ENCODE measurements at regions not wholly inside any gene's neighbourhood (a gene's known extent, or its start where the extent isn't known, plus 50 kb on each side); places are given as distances from the start of the nearest gene placed in this dataset.

DNA sequence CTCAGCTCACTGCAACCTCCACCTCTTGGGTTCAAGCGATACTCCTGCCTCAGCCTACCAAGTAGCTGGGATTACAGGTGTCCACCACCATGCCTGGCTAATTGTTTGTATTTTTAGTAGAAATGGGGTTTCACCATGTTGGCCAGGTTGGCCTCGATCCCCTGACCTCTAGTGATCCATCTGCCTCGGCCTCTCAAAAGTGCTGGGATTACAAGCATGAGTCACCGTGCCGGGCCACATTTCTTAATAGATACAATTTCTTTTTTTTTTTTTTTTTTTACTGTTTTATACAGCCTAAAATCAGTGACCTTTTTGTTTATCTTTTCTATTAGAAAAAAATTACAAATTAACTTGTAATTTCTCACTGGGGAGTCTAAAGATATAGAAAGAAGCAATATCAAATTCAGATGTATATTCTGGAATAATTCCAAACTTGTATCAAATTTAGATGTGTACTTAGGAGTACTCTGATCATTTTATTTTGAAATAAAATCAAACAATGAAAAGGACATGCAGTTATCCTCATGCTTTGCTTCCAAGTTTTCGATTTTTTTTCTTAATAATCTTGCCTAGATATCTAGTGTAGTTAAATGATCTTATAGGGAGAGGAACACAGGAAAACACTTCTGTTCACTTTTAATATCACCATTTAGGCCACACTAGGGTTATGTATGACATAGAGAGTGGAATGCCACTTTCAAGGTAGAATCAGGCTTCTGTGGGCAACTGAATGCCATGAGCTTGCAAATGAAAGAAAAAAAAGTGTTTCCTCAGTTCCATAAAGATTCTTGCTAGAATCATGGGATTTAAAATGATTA lies 1089.3 kb downstream of the SUCLG1 start:
- ATAC-seq = no peak
- H3K36me3 ChIP-seq (ENCODE audit: control insufficient read depth, insufficient read depth, low read length) = no peaks in the 10 kb centered on the region
- H3K4me3 ChIP-seq (ENCODE audit: low read depth in 2 of 2, low read length in 2 of 2) = no peak overlapping the region
- no peak for DNase-seq (ENCODE audit: low read depth, low spot score)
- H3K9me3 ChIP-seq (ENCODE audit: control insufficient read depth, insufficient read depth, low read depth, low read length) = no peaks in the 10 kb centered on the region; the same call in 1 of the 2 replicates
- POLR2A ChIA-PET = no interaction called here
- H3K4me1 ChIP-seq (ENCODE audit: control insufficient read depth, insufficient read depth, low read length) = no peaks in the 10 kb centered on the region
- intact Hi-C loops (cut with micrococcal nuclease; ENCODE audit: unreplicated experiment) = no loop called here
- H3K27me3 ChIP-seq (ENCODE audit: control insufficient read depth, insufficient read depth, low read length) = no peaks in the 10 kb centered on the region
- BruUV-seq (replicated peaks) = no TSS peak
- TF ChIP-seq TCF7L2 (IDR thresholded peaks at IDR 0.05; ENCODE audit: low read depth, low read length) = no peak
- TF ChIP-seq, protein P1, sequence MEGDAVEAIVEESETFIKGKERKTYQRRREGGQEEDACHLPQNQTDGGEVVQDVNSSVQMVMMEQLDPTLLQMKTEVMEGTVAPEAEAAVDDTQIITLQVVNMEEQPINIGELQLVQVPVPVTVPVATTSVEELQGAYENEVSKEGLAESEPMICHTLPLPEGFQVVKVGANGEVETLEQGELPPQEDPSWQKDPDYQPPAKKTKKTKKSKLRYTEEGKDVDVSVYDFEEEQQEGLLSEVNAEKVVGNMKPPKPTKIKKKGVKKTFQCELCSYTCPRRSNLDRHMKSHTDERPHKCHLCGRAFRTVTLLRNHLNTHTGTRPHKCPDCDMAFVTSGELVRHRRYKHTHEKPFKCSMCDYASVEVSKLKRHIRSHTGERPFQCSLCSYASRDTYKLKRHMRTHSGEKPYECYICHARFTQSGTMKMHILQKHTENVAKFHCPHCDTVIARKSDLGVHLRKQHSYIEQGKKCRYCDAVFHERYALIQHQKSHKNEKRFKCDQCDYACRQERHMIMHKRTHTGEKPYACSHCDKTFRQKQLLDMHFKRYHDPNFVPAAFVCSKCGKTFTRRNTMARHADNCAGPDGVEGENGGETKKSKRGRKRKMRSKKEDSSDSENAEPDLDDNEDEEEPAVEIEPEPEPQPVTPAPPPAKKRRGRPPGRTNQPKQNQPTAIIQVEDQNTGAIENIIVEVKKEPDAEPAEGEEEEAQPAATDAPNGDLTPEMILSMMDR (IDR thresholded peaks at IDR 0.05) = no peak
- no peak overlapping the region for H3K27ac ChIP-seq (ENCODE audit: low read length)
- in situ Hi-C loops (cut with HindIII; ENCODE audit: low pct_unique_long_range_greater_than_20kb, low sequenced_read_pairs) = no loop called here
- CTCF ChIA-PET = no interaction called here

DNA sequence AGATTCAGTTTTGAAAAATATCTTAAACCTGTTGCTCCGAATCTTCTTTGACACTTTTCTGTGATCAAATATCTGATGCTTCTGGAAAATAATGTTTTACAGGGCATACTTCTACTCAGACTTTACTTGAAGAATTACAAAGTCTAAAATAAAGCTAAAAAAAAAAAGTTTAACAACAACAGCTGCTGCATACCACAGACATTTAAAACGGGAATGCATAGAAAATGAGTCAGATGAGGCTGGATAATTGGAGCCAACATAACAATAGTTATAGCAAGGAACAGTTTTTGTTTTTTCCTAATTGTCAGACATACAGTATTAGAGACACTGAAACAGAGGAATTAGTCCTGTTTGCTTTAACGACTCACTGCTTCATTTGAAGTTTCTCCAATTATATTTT lies 1090.2 kb downstream of the SUCLG1 start:
- Histone ChIP-seq H3K27me3 (ENCODE audit: control insufficient read depth, insufficient read depth, low read length) (no peaks in the 10 kb centered on the region), H3K4me3 (ENCODE audit: low read depth in 2 of 2, low read length in 2 of 2) (no peak overlapping the region), H3K27ac (ENCODE audit: low read length) (no peak overlapping the region), H3K4me1 (ENCODE audit: control insufficient read depth, insufficient read depth, low read length) (no peaks in the 10 kb centered on the region), H3K36me3 (ENCODE audit: control insufficient read depth, insufficient read depth, low read length) (no peaks in the 10 kb centered on the region), H3K9me3 (ENCODE audit: control insufficient read depth, insufficient read depth, low read depth, low read length) (no peaks in the 10 kb centered on the region; the same call in 1 of the 2 replicates)
- TF ChIP-seq, protein P2, sequence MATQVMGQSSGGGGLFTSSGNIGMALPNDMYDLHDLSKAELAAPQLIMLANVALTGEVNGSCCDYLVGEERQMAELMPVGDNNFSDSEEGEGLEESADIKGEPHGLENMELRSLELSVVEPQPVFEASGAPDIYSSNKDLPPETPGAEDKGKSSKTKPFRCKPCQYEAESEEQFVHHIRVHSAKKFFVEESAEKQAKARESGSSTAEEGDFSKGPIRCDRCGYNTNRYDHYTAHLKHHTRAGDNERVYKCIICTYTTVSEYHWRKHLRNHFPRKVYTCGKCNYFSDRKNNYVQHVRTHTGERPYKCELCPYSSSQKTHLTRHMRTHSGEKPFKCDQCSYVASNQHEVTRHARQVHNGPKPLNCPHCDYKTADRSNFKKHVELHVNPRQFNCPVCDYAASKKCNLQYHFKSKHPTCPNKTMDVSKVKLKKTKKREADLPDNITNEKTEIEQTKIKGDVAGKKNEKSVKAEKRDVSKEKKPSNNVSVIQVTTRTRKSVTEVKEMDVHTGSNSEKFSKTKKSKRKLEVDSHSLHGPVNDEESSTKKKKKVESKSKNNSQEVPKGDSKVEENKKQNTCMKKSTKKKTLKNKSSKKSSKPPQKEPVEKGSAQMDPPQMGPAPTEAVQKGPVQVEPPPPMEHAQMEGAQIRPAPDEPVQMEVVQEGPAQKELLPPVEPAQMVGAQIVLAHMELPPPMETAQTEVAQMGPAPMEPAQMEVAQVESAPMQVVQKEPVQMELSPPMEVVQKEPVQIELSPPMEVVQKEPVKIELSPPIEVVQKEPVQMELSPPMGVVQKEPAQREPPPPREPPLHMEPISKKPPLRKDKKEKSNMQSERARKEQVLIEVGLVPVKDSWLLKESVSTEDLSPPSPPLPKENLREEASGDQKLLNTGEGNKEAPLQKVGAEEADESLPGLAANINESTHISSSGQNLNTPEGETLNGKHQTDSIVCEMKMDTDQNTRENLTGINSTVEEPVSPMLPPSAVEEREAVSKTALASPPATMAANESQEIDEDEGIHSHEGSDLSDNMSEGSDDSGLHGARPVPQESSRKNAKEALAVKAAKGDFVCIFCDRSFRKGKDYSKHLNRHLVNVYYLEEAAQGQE (IDR thresholded peaks at IDR 0.05; ENCODE audit: insufficient read depth in 1 of 2, low read depth in 2 of 2, low read length in 1 of 2) = no peak
- TF ChIP-seq POLR2AphosphoS5 (IDR thresholded peaks at IDR 0.05; ENCODE audit: low read depth, low read length) = no peak
- TF ChIP-seq, protein P1 (IDR thresholded peaks at IDR 0.05) = no peak
- no peak for TF ChIP-seq TCF7L2 (IDR thresholded peaks at IDR 0.05; ENCODE audit: low read depth, low read length)
- TF ChIP-seq SIN3A (IDR thresholded peaks at IDR 0.05; ENCODE audit: borderline replicate concordance, insufficient read depth, low read depth, low read length) = no peak
- intact Hi-C loops (cut with micrococcal nuclease; ENCODE audit: unreplicated experiment) = no loop called here
- CTCF ChIA-PET = no interaction called here
- POLR2A ChIA-PET = no interaction called here
- BruUV-seq (replicated peaks) = no TSS peak
- DNase-seq (ENCODE audit: low read depth, low spot score) (no peak), ATAC-seq (no peak)
- in situ Hi-C loops (cut with HindIII; ENCODE audit: low pct_unique_long_range_greater_than_20kb, low sequenced_read_pairs) = no loop called here

Measured in Panc1 (cell line).